ENCODE measurements at regions not wholly inside any gene's neighbourhood (a gene's known extent, or its start where the extent isn't known, plus 50 kb on each side); places are given as distances from the start of the nearest gene placed in this dataset.

DNA sequence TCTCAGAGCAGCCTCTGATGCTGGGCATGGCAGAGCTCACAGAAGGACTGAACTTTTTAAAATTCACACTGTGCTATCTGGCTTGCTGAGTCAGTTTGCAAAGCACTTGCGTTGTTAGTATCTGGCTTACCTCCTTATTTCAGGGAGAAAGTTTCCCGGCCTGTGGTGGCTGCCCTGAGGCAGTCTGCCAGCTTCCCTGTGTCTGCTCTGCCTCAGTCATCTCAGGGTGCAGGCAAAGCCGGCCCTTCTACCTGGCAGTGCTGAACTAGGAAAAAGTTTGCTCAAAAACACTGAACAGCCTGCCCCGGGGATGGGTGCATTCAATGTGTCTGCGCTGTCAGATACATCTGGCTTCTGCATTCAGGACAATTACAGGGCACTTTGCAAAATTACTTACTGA lies 90.2 kb upstream of the UXS1 start:
- TF ChIP-seq CTCF (IDR thresholded peaks at IDR 0.05; ENCODE audit: borderline replicate concordance, extremely low read depth, low read length, poor library complexity, severe bottlenecking) = no peak
- TF ChIP-seq EZH2 (IDR thresholded peaks at IDR 0.05; ENCODE audit: borderline replicate concordance, low read depth, low read length, severe bottlenecking) = no peak
